ENCODE measurements at regions not wholly inside any gene's neighbourhood (a gene's known extent, or its start where the extent isn't known, plus 50 kb on each side); places are given as distances from the start of the nearest gene placed in this dataset.

DNA sequence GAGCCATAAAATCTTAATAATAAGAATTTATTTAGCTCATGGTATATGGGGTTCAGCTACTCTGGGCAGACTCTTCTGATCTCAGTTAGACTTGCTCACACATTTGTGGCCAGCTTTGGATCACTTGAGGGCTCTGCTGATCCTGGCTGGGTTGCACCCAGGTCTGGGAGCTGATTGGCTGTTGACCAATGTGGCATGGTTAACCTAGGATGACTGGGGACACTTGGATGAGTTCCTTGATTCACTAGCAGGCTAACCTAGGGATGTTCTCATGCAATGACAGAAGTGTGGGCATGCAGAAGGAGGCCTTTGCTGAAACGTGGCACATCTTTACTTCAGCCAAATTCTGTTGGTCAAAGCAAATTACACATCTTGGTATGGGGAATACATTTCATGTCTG, 569.5 kb downstream of the UTRN start:
- no peak for DNase-seq

DNA sequence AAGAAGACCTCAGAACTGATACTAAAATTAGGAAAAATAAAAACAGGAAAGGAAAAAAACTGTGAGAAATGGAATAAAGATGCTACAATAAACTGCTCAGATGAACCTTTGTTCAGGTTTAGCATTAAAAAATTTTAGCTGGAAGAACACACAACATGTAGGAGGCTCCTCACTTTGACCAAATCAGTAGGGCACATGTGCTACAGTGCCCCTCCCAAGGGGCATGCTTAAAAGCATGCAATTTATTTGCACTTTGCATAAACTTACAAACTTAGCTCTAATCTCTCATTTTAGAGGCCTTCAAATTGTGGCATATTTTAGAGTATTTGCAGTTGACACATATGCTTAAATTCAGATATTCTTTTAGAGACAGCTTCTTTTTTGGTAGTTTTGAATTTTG, 570.2 kb downstream of the UTRN start:
- DNase-seq: no peak

DNA sequence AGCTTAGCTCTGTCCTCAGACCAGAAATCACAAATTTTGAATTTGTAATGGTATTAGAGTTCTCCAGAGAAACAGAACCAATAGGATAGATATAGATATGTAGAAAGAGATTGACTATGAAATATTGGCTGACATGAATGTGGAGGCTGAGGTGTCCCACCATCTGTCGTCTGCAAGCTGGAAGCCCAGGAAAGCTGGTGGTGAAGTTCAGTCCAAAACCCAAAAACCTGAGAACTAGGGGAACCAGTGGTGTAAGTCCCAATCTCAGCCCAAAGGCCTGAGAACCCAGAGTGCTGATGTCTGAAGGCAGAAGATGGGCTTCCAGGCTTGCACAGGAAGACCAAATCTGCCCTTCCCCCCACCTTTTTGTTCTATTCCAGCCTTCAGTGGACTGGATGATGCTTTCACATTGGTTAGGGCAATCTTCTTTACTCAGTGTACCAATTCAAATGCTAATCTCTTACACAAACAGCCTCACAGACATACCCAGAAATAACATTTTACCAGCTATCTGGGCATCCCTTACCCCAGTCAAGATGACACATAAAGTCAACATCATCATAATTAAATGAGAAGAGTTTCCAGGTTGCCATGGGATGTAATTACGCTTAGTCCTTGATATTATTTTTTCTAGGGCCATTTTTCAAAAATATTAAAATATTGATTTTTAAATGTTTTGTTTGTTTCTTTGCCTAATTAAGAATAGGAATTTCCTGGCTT, 570.8 kb downstream of the UTRN start:
- DNase-seq: no peak

DNA sequence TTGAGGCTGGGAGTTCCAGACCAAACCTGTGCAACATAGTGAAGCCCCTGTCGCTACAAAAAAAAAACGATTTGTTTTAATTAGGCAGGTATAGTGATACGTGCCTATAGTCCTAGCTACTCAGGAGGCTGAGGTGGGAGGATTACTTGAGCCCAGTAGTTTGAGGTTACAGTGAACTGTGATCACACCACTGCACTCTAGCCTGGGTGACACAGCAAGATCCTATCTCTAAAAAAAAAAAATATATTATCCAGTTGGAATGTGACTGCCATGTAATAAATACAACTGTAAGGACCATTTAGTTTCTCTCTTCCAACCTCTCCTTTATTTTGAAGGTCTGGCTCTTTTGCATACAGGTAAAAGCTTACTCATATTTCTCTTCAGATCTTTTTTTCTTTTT, 571.5 kb downstream of the UTRN start:
- no peak for DNase-seq

DNA sequence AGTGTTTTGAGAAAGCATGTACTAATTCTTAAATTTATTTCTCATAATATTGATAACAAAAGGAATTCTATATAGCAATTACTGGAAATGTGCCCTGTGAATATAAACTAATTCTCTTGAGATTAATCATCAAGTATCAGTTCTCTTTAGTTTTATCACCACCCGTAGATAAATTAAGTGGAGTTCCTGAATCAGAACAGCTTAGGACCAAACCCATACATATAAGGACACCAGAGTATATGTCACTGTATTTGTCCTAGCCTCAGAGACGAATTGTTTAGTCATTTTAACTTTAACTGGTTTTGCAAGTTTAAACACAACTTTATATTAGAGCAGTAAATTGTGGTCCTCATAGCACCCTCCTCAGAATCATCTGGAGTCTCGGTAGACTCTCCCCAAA, 572.0 kb downstream of the UTRN start:
- DNase-seq: no peak

DNA sequence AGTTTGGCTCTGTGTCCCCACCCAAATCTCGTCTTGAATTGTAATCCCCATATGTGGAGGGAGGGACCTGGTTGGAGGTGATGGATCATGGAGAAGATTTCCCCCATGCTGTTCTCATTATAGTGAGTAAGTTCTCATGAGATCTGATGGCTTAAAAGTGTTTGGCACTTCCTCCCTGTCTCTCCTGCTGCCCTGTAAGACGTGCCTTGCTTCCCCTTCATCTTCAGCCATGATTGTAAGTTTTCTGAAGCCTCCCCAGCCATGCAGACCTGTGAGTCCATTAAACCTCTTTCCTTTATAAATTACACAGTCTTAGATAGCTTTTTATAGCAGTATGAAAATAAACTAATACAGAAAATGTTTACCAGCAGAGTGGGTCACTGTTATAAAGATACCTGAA, 577.6 kb downstream of the UTRN start:
- no peak for DNase-seq

DNA sequence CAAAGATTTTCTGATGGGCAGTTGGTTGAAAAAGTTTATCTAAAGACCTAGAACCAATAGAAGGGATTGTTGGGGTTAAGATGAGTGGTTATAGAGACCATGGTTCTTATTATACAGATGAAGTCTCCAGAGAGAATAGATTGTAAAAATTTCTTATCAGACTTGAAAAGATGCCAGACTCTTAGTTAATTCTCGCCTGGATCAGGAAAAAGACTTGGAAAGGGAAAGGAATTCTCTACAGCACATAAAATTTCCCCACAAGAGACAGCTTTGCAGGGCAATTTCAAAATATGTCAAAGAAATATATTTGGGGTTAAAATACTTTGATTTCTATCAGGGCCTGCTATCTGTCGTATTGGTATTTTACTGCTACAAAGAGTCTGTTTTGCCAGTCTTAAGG, 582.6 kb downstream of the UTRN start:
- no peak for DNase-seq

DNA sequence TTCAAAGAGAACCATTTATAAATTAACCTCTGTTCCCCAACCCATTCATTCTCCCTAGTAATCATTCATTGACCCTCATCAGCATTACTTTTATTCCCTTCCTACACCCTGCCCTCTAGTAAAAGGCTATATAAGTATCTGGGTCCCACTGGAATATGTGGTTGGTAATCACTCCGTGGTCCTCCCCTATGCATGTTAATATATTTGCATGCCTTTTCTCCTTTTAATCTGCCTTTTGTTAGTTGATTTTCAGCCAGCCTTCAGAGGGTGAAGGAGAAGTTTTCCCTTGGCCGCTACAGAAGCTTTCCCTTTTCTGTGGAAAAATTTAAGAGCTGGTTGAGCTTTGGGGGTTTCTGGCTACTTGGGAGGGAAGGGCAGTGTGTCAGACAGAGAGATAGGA, 585.6 kb downstream of the UTRN start:
- no peak for DNase-seq

DNA sequence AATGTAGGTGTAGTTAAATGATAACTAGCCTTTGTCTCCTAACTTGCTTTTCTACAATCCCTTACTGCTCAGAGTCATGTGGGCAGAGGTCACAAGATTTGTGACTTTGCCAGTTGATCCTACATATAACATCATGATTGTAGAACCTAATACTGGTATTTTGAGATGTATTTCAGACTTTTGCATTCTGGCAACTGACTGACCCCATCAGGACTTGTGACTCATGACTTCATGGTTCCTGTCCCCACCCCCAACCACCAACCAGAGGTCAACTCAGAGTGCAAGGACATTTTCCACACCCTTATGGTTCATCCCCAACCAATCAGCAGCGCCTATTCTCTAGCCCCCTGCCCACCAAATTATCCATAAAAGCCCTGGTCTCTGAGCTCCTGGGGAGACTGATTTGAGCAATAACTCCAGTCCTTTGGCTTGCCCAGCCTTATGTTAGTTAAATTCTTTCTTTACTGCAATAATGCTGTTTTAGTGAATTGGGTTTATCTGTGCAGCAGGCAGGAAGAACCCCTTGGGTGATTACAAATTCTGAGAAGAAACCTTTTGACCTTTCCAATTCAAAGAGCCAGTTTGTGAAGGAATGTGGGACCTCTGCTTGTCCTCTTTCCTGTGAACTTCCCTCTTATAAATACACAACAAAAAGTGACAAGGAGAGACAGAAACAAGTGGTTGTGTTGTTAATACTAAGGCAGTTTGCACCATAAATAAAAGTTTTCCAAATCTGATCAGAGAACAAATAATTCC, 588.7 kb downstream of the UTRN start:
- no peak for DNase-seq

DNA sequence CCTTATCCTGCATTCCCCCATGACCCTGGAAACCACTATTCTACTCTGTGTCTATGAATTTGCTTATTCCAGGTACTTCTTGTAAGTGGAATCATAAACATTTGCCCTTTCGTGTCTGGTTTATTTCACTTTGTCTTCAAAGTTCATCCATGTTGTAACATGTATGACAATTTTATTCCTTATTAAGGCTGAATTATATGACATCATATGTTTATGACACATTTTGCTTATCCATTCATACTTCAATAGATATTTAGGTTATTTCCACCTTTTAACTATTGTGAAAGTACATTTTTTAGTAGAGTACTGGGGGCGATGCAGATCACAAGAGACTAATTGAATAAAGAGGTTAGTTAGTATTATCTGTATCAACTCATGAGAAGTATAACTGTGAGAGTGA, 591.6 kb downstream of the UTRN start:
- no peak for DNase-seq

DNA sequence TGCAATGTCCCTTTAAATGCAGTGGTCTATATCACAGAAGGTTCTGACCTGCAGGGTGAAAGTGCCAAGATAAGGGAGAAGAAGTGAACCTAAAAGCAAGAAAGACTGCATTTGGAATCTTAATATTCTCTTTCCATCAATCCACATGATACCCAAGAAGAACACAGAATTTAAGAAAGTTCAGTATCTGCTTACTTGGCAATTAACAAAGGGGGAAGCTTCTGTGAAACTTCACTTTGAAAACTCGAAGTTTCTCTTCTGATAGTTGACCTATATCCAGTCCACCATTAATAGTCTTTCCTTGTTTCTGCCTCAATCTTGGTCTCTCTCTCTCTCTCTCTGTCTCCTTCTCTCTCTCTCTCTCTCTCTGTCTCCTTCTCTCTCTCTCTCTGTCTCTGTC, 592.0 kb downstream of the UTRN start:
- no peak for DNase-seq

DNA sequence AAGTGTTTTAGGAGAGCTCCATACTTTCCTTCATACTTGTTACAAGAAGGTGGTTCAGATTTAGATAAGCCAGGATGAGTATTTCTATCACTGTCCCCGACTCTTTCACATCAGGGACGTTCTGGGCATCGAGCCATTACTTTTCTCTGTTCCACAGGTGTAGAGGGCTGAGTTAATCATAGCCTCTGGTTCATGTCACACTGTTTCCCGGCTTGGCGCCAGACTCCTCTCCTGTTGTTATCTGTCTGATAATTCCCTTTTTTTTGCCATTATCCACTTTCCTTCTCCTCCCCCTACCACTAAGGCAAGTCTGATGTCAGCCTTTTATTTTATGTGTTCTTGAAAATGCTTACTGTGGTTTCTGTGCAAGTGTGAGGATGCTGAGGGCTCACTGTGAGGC, 593.4 kb downstream of the UTRN start:
- no peak for DNase-seq

DNA sequence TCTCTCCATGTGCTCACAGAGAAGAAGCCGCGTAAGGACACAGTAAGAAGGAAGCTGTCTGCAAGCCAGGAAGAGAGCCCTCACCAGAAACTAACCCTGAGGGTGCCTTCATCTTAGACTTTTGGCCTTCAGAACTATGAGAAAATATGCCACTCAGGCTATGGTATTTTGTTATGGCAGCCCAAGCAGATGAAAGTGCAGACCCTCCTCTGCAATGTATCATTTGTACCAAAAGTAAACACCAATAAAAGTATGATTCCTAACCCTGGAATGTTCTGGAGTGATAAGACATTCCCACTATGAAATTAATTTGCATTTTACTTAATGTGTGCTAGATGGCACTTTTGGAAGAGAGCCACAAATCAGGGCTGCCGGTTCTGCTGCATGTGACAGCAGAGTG, 594.3 kb downstream of the UTRN start:
- DNase-seq: no peak

DNA sequence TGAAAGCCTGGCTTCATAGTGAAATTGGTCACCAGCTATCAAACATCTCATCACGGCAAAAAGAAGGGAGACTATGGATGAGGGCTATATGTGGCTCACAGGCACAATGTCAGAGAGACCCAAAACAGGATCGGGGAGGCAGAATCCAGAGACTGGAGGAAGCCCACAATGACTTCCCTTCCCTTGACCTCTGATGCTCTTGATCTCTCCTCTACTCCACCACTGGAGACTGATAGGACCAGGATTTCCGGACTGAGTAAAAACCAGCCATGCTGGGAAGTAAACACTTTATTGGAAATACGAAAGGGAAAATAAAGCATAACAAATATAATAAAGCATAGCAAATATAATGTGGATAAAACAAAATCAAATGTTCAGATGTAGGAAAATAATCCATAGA, 597.3 kb downstream of the UTRN start:
- no peak for DNase-seq

DNA sequence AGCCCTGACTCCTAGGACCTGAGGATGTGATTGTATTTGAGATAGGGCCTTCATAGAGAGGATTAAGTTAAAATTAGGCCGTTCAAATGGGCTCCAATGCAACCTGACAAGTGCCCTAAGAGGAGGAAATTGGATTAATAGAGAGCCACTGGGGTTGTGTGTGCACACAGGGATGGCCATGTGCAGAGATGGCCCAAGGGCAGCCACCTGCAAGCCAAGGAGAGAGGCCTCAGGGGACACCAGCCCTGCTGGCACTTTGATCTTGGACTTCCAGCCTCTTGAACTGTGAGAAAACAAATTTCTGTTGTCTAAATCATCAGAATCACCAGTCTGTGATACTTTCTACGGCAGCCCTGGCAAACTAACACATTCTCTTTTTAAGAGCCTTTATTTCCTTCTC, 598.8 kb downstream of the UTRN start:
- no peak for DNase-seq

DNA sequence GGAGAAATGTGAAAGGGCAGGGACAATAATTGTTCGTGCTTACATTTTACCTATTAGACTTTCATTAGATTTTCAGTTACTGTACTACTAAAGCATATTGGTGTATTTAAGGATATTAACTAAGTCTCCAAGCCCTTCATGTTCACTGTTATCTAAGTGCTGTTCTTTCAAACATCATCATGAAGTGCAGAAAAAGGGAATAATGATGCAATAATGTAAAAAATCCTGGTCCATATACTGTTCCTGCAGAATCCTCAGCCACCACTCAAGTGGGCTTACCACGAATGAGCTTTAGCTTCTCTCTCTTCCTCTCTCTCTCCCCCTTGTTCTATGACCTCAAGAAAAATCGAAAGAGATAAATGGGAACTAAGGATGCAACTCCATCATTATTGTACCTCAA, 600.7 kb downstream of the UTRN start:
- no peak for DNase-seq

DNA sequence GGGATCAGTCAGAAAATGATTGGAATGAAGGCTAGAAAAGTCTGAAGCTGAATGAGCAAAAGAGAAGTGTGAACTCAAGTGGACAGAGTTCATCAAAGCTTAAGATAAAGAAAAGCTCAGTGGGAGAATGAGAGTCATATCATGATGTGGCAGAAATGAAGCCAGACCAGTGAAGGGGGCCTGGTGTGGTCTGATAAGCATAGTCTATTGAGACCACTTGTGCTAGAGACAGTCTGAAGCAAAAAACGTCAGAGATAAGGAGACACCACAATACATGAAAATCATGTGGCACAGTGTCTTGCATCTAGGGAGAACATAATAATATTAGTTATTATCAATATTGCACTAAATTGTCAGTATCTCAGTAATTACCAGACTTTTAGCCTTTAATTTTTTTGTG, 601.5 kb downstream of the UTRN start:
- no peak for DNase-seq

DNA sequence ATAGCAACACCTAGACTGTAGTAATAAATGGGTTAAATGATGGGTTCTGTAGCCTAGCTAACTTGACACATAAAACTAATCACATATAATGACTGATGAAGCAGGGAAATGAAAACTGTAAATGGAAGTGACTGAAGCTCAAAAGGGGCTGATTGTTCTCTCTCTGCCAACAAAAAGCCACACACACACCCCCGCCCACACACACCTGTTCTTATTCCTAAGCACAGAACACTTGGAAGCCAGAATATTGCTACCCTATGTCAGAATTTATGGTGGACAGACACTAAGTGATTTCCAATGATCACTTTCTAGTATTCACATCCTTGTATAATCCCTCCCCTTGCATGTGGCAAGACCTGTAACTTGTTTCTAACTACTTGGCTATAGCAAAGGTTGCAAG, 603.5 kb downstream of the UTRN start:
- no peak for DNase-seq

DNA sequence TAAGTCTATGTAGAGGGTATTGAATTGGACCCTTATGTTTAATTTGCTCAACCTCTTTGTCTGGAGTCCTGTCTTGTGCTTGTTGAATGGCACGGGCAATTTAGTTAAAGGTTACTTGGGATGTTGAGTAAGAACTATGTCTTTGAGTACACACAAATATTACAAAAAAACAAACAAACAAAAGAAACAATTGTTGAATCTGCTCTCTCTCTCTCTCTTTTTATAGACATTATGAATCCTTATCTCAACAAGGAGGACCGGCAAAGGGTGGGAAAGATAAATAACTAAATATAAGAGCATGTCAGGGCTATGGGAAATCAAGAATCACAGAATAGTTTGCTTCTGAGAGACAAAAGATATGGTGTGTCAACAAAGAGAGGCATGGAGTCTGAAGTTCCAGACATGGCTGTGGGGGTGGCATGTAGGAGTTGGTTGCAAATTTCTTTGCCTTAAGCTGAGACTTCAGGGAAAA, 608.6 kb downstream of the UTRN start:
- no peak for DNase-seq

DNA sequence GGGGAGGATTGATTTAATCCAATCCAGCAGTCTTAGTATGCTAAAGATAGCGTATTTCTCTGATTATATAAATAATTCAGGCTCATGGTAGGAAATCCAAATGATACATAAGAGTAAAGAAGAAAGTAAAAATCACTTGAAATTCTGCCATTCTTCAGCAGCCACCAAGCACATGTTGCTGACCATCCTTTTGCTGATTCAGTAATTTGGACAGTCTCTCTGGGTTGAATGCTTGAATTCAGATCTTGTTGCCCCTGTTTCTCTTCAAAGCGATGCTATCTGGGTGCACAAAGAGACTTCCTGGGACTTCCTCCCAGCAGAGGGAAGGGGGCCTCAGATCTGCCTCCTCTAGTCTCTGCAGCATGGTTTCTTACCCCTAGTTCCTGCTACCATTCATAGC, 609.1 kb downstream of the UTRN start:
- no peak for DNase-seq

DNA sequence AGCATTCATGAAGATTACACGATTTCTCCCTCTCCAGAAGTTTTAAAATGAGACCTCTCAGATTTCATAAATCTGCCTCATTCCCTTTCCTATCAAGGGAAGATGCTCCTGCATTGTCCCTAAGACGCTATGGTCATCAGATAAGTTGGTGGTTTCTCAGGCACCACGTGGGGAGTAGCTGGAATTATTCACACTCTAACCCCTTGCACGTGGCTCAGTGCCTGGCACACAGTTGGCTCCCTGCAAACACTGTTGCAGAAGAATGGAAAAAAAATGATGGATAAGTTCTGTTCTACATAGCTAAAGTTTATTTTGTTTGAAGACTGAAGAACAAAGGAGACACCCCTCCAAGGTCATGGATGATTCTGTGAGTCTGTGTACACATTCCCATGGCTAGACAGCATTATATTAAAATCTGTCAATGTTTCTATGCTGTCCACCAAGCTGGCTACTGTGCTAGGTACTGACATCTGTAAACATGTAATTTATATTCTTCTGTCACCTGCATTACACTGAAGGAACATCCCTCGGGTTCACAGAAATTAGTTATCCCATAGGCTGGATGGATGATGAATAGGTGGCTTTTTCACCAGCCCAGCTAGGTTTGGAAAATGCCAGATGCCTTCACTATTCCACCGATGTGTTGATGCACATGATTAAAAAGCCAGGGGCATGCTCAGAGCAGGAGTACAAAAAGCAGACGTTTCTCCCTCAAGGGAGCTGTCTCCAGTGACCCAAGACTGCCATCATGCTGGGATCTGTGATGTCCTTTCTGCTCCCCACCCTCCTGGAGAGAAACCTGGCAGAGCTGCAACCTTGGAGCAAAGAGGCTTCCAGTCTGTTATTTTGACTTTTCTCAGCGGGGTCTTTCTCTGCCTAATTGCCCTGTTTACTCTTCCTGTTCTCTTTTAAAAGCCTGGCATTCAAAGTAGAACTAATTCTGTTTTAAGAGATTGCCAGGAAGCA, 610.5 kb downstream of the UTRN start:
- no peak for DNase-seq

DNA sequence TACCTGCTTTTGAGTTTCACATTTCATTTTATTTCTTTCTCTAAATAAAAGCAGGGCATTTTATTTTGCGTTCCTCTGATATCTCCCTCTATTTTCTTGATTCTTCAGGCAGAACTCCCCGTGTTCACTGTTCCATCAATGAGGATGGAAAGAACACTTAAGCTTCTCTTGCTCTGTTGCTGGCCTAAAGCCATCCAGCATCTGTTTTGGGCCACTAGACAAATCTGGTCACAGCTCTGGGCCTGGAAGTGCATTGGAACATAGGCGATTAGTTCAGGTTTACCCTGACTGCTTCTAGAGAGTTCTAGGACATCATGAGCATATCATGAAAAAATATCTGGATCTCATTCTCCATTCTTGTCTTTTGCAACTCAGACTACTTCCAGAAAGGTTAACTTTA, 611.2 kb downstream of the UTRN start:
- DNase-seq: no peak

DNA sequence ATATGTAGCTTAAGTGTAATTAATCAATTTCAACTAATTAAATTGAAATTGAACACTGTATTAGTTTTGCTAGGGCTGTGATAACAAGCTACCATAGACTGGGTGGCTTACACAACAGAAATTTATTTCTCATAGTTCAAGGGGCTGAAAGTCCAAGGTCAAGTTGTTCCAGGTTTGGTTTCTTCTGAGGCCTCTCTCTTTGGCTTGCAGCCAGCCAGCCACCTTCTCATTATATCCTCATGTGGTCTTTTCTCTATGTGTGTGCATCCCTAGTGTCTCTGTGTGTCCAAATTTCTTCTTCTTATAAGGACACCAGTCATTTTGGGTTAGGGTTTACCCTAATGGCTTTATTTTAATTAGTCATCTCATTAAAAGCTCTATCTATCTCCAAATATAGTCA, 611.7 kb downstream of the UTRN start:
- no peak for DNase-seq
